ENCODE measurements at regions not wholly inside any gene's neighbourhood (a gene's known extent, or its start where the extent isn't known, plus 50 kb on each side); places are given as distances from the start of the nearest gene placed in this dataset.
A peak's percentile ranks its signal among the peaks of the same experiment; 100 is the strongest.
"Not testable (repeated sequence)": the region's sequence is repeated elsewhere in the genome, so short reads cannot be mapped to it uniquely, and the experiment has no call there.

DNA sequence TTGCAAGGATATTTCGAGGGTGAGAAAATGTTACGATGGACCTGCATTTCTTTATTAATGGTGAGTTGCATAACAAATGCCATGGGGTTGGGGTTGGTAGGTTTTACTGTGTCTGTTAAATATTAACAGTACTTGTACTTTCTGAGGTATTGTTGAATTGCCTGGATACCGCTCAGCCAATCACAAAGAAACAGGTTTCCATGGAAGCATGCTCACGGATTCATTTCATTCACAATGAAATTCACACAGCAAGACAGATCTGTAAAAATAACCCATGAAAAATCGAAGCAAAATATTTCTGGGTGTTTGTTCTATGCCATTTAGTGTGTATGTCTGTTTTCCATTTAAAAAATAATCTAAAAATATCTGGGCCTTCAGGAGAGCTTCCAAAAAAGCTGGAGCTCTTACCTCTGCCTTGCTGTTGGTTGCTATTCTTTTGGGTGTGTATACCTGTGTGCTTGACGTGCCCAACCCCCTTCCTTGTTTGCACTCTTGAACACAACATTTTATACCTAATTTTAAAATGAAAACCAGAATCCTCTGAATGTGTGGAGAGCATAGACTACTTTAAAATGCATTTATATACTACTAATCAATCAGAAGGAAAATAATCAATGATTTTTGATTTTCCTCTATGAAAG is 479.8 kb upstream of the TBL1XR1 start:
- DNase-seq (ENCODE audit: low spot score) = no peak

DNA sequence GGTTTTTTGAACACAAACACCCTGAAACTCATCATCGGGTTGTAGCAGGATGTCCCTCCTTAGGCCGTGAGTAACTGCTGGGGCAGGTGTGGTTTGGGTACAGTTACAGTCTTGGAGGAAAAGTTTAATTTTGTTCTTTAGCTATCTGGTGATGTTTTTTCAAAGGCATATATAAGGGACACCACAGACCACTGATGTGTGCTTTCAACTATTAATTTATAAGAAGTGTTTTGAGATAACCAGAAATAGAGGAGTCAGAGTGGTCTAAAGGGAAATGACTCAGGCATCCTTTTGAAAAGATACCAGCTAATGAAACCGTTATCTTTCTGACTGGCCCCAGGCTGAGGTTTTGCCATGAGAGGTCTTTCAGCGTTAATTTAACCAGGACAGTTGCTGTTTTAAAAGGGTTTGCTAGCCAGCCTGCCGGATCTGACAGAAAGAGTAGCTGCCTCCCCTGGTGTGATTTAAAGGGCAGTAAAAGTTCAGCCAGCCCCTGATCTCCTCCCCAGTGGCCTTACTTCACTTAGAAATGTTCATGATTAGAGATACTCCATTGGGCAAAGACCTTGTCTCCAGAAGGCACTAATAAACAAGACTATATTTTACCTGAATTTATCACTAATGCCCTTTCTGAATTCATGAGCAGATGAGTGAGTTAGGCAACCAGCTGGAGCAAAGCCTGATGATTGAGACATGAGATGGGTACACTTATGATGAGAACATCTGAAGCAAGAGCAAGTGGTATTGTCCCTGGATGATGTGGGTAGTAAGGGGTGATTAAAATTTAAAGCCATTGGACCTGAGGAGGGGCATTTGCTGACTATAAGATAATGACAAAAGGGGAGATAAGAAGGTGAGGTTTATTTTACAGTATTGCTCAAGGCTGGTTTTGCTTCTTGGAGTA is 482.5 kb upstream of the TBL1XR1 start:
- DNase-seq (ENCODE audit: low spot score) = peak; percentile 18

DNA sequence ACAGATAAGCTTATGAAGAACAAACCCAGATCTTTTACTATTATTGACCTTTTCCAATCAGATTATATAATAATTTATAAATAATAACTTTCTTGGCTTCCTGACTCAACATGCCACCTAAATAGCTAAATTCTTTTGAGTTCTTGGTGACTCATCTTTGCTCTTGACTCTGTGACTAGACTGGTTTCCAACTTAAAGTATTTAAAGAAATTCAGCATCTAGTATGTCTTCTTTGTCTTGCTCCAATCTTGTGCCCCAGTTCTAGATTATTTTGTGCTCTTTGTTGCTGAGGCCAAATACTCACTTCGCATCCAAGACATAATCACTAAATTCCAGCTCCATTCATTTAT is 483.2 kb upstream of the TBL1XR1 start:
- DNase-seq (ENCODE audit: low spot score) = peak; percentile 34

DNA sequence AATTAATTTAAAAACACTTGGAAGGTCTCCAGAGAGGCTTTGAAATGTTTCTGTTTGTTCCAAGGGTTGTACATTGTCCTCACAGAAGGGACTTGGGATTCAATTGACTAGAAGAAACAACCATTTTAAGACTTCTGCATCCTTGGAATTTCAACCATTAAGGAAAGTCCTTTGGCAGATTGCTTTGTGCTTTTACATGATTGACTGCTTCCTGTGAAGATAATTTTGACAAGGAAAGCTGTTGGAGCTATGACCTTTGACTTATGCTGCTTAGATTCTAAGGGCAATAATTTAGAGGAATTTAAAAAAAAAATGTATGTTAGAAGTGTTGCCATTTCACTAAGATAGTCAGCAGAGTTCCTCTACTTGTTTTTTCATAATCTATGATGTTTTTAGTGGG is 483.9 kb upstream of the TBL1XR1 start:
- no peak for DNase-seq (ENCODE audit: low spot score)

DNA sequence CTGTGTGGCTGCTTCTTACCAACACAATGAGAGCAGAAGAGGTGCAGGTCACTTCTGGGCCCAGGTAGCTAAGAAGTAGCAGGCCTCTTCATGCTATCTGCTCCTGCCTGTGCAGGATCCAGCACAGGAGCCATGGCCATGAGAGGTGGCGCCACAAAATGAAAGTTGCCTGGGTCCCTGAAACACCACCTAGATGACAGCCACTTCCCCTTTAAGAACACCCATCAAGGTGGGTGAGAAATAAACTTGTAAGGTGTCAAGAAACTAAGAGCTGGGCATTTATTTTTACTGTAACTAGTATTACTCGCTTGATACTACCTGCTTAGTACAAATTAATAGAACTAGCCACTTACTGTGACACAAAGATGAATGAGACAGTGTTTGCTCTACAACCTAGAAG is 484.6 kb upstream of the TBL1XR1 start:
- no peak for DNase-seq (ENCODE audit: low spot score)

DNA sequence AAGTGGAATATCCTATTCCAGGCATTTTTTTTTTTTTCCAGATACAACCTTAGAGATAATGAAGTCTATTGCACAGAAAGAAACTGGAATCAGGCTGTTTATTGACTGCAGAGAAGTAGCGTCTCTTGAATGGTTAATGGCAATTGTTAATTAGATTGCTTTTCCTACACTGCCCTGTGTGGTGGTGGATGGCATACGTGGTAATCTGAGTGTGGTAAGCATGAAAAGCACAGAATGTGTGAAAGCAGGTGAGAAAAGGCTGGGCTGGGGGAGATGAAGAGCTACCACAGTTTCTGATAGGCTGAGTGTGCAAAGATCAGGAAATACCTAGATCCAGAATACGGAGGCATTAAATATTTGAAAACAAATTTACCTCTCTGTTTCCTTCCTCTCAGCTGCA is 486.3 kb upstream of the TBL1XR1 start:
- no peak for DNase-seq (ENCODE audit: low spot score)

DNA sequence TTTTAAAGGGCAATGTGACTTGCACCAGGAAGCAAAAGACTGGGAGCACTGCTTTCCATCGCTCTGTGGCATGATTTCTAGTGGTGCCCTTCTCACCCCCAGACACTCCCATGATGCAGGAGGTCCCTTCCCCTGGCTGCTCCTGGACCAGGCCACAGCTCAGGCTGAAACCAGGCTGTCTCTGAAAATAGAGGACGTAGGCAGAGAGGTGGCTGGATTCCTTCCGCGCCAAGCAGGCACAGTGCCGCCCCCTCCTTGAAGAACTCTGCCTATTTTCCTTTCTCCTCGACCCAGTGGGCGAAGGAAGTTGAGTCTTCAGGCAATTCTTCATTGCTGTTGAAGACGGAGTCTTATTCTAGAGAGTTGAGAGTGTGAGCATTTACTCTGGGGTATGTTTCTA is 489.4 kb upstream of the TBL1XR1 start:
- no peak for DNase-seq (ENCODE audit: low spot score)

DNA sequence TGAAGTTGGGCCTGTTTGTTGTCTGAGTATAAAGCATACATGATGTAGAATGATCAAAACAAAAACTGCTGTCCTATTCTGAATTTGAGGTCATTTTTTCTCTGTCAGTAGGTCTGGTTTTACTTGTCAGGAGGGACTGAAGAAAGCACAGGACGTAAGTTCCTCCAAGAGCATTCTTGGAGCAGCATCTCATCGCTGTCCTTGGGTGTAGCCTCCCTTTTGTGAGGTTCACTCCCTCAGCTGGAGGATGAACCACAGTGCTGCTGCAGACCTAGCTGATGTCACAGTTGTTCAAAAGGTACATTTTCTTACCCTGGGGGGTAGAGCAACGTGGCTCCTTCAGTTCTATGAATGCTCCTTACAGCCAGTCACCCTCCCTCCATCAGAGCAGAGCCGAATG is 490.0 kb upstream of the TBL1XR1 start:
- DNase-seq (ENCODE audit: low spot score) = no peak

DNA sequence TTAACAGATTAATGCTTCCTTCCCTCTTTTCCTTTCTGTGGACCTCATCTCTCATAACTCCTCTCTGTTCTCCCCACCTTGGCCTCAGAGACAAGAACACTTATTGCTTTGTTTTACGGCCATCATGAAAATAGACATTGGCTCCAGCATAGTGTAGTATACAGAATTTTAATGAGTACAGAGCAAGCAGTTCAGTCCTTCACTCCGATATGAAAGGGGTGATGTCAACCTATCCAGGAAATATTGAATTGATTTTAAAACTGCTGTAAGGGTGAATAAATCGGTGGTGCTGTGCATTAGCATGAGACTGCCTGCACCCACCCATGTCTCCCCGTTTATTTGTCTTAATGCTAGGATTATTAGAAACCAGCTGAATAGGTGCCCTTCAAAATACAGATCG is 490.9 kb upstream of the TBL1XR1 start:
- DNase-seq (ENCODE audit: low spot score) = no peak

DNA sequence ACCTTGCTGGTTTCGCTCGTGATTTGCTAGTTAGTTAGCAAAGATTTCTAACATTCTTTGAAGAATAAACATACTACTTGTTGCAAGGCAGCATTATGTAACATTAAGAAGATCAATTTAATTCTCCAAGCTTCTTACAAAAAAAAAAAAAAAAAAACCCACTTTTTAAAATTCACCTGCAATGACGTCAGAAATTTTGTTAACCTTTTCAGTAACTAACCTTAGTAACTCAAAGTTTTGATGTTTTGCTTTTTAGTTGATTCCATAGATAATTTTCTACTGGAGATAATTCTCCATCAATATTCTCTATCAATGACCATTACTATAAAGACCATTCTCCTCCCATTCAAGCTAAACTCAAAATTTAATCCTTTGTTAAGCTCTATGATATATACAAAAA is 491.8 kb upstream of the TBL1XR1 start:
- DNase-seq (ENCODE audit: low spot score) = no peak

DNA sequence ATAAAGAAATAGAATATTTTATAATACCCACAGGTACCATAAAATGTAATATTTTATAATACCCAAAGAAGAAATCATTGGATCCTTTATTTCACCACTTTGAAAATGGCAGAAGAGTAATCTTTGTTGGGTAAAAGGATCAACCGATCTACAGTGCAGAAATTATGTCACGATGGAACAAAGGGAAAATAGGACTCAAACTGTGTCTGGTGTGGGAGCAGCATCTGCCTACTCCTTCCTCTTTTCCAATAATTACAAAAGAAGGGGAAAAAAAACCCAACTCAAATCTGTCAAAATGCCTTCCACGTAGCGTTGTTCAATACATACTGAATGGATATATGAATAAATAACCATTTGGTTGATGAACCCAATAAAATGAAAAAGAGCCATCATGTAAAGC is 492.6 kb upstream of the TBL1XR1 start:
- DNase-seq (ENCODE audit: low spot score) = no peak

DNA sequence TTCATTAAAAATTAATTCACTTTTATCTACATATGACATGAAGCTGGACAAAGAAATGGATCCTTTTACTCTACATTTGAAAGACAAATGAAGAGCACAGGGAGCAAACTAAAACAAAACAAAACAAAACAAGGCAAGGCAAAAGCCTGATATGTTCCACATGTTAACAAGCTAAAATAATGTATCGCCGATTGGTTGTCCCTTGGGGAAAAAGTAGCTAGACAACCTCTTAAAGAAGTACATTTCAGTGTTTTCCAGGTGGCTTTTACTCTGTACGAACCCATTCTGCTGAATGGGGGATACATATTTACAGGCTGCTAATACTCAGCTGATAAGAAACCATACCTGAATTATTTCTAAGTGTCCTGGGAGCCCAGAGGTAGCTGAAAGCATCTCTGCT is 493.0 kb upstream of the TBL1XR1 start:
- no peak for DNase-seq (ENCODE audit: low spot score)

DNA sequence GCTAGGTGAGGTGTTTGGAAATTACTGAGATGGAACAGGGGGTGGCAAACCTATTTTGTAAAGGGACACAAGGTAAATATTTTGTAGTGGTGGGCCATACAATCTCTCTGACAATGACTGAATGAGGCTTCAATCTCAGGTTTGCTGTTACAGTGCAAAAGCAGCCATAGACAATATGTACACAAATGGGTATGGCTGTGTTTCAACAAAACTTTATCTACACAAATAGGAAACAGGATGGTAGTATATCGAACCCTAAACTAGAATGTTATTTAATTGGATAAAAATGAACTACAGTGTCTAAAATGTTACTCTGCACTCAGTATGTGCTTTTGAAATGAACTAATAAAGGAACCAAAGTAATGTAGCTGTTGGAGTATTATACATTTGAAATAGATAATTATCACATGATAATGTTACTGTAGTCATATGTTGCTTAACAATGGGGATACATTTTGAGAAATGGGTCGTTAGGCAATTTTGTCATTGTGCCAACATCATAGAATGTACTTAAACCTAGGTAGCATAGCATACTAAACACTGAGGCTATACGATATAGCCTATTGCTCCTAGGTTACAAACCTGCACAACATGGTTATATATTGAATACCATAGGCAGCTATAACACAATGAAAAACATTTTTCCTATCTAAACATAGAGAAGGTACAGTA is 495.2 kb upstream of the TBL1XR1 start:
- DNase-seq (ENCODE audit: low spot score) = no peak

DNA sequence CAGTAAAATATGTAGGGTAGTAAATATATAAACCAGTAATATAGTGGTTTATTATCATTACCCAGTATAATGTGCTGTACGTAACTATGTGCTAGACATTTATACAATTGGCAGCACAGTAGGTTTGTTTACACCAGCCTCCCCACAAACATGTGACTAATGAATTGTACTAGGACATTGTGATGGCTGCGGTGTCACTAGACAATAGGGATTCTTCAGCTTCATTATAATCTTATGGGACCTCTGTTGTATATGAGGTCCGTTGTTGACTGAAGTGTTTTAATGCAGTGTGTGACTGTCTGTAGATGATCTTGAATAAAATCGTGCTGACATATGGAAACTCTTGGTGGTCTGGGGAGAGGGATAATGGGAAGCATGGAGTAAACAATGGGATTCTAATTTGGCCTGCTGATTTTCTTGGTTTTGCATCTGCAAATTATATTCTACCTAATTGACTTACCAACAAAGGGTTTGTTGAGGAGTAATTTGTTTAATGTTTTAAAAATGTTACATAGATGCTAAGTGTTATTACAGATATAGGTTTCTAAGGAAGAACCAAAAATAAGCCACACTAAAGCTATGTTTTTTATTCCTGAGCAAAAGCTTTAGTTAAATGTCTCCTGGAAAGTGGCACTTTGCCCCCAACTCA is 496.5 kb upstream of the TBL1XR1 start:
- DNase-seq (ENCODE audit: low spot score) = no peak

DNA sequence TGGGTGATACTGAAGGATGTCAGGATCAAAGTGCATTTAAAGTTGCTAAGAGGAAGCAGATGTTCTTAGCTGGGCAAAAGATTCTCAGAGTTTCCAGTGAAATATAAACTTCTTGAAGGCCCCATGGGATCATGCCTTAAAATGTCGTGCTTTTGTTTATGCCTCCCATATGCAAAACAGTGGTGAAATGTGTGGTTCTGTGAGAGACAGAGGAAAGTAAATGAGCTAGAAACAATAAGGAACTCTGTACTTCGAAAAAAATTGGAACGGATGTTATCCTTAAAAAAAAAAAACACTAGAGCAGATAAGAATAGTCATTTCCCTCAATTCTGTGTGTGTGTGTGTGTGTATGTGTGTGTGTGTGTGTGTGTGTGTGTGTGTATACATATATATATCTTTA is 497.0 kb upstream of the TBL1XR1 start:
- DNase-seq (ENCODE audit: low spot score) = peak; percentile 17

DNA sequence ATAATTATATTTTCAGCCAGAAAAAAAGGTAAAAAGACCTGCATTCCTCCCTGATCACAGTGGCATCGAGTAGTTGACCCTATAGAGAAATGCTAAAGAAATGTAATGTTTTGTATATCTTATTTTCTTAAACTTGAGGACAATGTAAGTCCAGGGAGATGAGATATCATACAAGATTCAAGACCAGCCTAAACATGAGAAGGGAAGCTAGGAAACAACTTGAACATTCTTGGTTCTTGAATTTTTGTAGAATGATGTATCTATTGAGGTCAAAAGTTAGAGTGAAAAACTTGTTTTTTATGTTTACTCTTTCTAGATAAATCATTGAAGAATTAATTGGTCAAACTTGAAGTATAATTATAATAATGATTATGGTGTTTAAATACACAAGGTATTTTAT is 497.7 kb upstream of the TBL1XR1 start:
- no peak for DNase-seq (ENCODE audit: low spot score)

DNA sequence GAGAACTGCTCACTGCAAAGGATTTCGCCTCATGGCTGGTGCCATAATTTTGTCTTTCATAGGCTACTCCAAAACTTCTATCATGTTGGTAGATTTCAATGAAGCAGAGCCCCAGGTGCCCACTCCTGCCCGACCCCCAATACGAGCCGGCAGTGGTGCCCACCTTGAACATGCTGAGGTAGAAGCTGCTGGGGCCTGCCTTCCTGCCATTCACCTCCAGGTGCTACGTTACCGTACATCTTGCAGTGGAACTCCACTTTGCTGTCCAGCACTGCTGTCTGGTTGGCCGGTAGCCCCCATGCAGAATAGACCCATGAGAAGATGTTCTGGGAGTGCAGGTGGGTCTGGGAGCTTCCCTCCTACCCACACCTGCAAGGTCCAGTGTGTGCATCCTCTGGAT is 502.8 kb upstream of the TBL1XR1 start:
- DNase-seq (ENCODE audit: low spot score) = no peak

DNA sequence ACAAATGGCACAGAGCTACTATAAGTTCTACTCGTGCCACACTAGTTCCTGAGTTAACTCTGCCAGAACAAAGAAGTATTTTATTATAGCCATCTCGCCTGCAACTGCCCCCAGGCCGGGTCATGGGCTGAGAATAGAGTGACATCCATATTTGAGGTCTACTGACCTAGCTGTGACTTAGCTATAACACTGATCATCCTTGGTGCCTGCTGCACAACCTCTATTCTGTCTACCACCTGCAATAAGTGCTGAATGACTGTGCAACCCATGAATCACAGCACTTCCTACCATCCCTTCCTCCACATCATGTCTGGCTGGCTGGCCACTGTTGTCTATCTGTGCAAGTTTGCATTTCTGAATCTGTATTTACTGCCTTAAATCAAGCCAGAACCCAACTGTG is 506.5 kb upstream of the TBL1XR1 start:
- DNase-seq (ENCODE audit: low spot score) = peak; percentile 19

DNA sequence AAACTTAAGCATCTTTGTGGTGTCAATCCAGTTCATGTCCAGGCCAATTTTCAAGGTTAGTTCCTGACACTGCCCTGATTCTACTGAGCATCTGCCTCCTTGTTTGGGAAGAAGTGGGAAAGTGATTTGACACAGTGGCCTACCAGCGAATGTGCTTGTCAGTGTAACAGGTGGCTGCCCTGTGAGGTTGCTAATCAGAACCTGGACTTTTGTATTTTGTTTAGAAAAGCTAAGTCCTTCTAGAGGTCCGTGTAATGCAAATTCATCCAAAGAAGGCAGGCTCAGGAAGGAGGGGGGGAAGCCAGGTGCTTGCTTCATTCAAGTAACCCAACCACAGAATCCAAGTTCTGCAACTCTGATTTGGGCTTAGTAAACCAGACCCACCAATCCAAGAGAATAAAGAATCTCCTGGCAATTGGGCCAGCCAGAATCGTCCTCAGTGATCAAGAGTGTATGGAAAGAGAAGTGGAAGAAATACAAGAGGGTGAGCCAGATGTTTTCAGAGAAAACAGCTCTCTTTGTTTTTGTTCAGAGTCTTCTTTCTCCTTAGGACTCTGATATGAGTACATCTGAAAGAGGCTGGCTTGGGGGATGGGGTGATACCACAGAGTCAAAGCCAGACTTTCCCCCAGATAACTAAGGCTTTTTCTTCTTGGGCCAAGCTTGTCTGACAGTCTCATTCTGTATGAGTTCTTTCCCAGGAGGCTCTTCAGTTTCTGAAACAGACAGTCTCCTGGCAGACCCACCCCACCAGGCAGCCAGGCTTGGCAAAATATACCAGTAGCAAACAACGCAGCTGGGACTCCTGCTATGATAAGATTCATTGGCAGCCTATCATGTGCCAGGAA is 508.9 kb upstream of the TBL1XR1 start:
- no peak for DNase-seq (ENCODE audit: low spot score)

DNA sequence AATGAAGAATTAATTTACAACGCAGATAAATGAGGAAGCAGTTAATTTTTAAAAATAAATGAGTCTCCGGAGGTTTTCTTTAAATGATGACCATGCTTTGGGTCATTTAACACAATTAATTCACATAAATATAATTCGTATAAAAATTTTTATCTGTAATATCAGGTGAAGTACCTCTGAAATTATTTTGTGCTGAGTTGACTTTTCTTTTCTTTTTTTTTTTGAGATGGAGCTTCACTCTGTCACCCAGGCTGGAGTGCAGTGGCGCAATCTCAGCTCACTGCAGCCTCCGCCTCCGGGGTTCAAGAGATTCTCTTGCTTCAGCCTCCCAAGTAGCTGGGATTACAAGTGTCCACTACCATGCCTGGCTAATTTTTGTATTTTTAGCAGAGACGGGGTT is 512.2 kb upstream of the TBL1XR1 start:
- DNase-seq (ENCODE audit: low spot score) = not testable (repeated sequence)

DNA sequence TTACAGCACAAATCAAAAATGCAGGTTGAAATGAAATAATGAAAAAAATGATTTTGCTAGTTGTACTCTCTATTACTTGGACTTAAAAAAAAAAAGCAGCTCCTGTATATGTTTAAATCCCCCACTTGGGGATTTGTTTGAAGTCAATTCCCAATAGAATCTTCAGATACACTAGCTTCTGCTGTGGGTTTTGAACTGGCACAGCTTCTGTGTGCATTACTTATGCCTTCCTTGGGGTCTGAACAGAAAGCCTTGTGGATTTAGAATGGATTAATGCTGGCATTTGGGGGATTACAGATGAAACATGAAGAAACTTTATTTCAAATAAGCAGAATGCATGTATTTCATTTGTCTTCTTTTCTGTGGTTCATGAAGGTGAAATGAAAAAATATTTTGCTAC is 513.2 kb upstream of the TBL1XR1 start:
- no peak for DNase-seq (ENCODE audit: low spot score)

DNA sequence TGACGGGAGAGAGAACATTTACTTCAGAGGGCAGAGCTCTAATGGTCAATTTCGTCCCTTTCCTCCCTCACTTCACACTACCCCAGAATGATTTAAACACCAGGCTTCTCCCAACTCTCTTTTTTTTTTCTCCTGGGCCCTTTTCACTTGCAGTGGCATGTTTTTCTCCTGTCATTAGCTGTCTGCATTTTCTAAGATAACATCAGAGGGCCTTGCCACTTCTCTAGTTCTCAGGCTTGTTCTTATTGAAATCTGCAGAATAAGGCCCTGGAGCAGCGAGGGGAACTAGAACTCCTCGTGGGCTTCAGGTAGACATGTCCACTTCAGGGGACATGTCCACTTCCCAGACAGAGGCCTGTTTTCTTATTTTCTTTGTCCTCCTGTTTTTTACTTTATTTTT is 514.4 kb upstream of the TBL1XR1 start:
- no peak for DNase-seq (ENCODE audit: low spot score)
